Heart left ventricle (tissue), 16 donors: ENCODE measurements at regions not wholly inside any gene's neighbourhood (a gene's known extent, or its start where the extent isn't known, plus 50 kb on each side); places are given as distances from the start of the nearest gene placed in this dataset.

Experiments
- ATAC-seq, 4 donors: fragments of 200-7000 bp; cut with Tn5 transposase; one replicate each; pipeline ENCODE4 v1.9.1; 2020 to 2022; ENCODE audit warnings: moderate library complexity in 4 of 4, mild to moderate bottlenecking in 3 of 4, moderate number of reproducible peaks in 1 of 4
- DNase-seq, 5 donors: peaks; one replicate each; pipeline ENCODE4 v3.0.0-alpha.2; 2020
- H3K27ac ChIP-seq, 12 donors: fragments of 200-600 bp; sonication (generic) in 4 of 12; one replicate each; pipeline versions ENCODE4 v1.5.0 to v1.8.0; 2016 to 2022; ENCODE audit warnings: mild to moderate bottlenecking in 2 of 12
- H3K27me3 ChIP-seq, 9 donors: fragments of 200-600 bp; sonication (generic) in 2 of 9; one replicate each; pipeline versions ENCODE4 v1.5.1 to v1.8.0; 2016 to 2022; ENCODE audit warnings: mild to moderate bottlenecking in 3 of 9
- H3K36me3 ChIP-seq, 9 donors: fragments of 200-600 bp; sonication (generic) in 2 of 9; one replicate each; pipeline versions ENCODE4 v1.5.0 to v1.8.0; 2018 to 2022; ENCODE audit warnings: mild to moderate bottlenecking in 2 of 9
- H3K4me1 ChIP-seq, 12 donors: fragments of 200-600 bp; sonication (generic) in 4 of 12; one replicate each; pipeline versions ENCODE4 v1.5.0 to v1.8.0; 2016 to 2022; ENCODE audit warnings: mild to moderate bottlenecking in 3 of 12
- H3K4me3 ChIP-seq, 12 donors: fragments of 200-600 bp; sonication (generic) in 4 of 12; one replicate each; pipeline versions ENCODE4 v1.5.0 to v1.8.0; 2017 to 2022; ENCODE audit warnings: mild to moderate bottlenecking in 9 of 12, moderate library complexity in 4 of 12
- H3K9me3 ChIP-seq, 12 donors: fragments of 200-600 bp; sonication (generic) in 4 of 12; one replicate each; pipeline versions ENCODE4 v1.5.0 to v1.8.0; 2016 to 2022; ENCODE audit warnings: mild to moderate bottlenecking in 1 of 12
- POLR2A ChIP-seq, 2 donors: fragments of 450-650 bp; IDR thresholded peaks; one replicate each; pipeline ENCODE4 v1.6.1; 2017; ENCODE audit warnings: antibody characterized with exemption in 2 of 2, mild to moderate bottlenecking in 2 of 2, moderate library complexity in 2 of 2
- WGBS, 4 donors: extraction: QIAGEN DNeasy Blood & Tissue Kit in 2 of 4; methylation state at CpG; one replicate each; pipeline versions ENCODE4 v1.1.5 to v1.1.7; 2013 to 2018; 5-methylcytosine and 5-hydroxymethylcytosine counted together
- intact Hi-C, 10 donors: fragments of 100-400 bp; cut with DNase I; formaldehyde crosslinking; loops; one replicate each; pipeline versions ENCODE4 v1.11.1 to v1.14.2; 2022
- TF ChIP-seq, protein P1 (sequence below), 12 donors: fragments of 200-600 bp; sonication (generic) in 4 of 12; IDR thresholded peaks; one replicate each; pipeline versions ENCODE4 v1.5.0 to v1.8.0; 2018 to 2022; ENCODE audit warnings: antibody characterized with exemption in 12 of 12, mild to moderate bottlenecking in 5 of 12
- donor health status: ischemic (EF 13 %, LVEDD 7.1; RV severe dilation, severe dysfunction).
- donor health status: healthy with polysubstance abuse.
- donor health status: DM: no; HTN: yes; CAD: no.
- donor health status: DM: no; HTN: no; CAD: no.
- donor health status: ischemic (EF 25% LVEDD 6.9; RV normal size, moderate dysfunction).
- donor health status: ischemic (EF 25% LVEDD 5.7; RV mildly dilated, moderate dysfunction).
- donor health status: healthy.
- donor health status: DM: yes; HTN: yes; CAD: no.
- donor health status: ischemic (EF 35%, LVEDD 5.7; RV mildly dilated, moderate dysfunction).
- donor health status: nonischemic (EF 11% LVEDD 7.7; RV severe dilation, severe dysfunction).
- donor health status: DM: yes; HTN: yes; CAD: no.
- donor health status: PGD.
- donor health status: ischemic (EF 29% LVEDD 5.4; RV normal size, mild dysfunction).
- donor health status: nonischemic (EF 23%, LVEDD 6.1; RV moderate dilation, normal function).

GRCh38 chr5:62931153-62931950 lies 352.7 kb downstream of the LRRC70 start:
- H3K27me3 ChIP-seq: no peaks in the 10 kb centered on the region
- WGBS, 4 donors: 56 to 68% (median 60%) methylated on average over 3 of the region's 3 CpGs
- H3K4me1 ChIP-seq: no peaks in the 10 kb centered on the region
- intact Hi-C loops: no loop called here
- ATAC-seq (no peak), DNase-seq (no peak)
- no peak overlapping the region for H3K27ac ChIP-seq
- H3K4me3 ChIP-seq: no peak overlapping the region
- no peaks in the 10 kb centered on the region for H3K36me3 ChIP-seq
- H3K9me3 ChIP-seq: no peaks in the 10 kb centered on the region
- TF ChIP-seq, protein P1, sequence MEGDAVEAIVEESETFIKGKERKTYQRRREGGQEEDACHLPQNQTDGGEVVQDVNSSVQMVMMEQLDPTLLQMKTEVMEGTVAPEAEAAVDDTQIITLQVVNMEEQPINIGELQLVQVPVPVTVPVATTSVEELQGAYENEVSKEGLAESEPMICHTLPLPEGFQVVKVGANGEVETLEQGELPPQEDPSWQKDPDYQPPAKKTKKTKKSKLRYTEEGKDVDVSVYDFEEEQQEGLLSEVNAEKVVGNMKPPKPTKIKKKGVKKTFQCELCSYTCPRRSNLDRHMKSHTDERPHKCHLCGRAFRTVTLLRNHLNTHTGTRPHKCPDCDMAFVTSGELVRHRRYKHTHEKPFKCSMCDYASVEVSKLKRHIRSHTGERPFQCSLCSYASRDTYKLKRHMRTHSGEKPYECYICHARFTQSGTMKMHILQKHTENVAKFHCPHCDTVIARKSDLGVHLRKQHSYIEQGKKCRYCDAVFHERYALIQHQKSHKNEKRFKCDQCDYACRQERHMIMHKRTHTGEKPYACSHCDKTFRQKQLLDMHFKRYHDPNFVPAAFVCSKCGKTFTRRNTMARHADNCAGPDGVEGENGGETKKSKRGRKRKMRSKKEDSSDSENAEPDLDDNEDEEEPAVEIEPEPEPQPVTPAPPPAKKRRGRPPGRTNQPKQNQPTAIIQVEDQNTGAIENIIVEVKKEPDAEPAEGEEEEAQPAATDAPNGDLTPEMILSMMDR (IDR thresholded peaks at IDR 0.05): no peak
- TF ChIP-seq POLR2A (IDR thresholded peaks at IDR 0.05): no peak

DNA sequence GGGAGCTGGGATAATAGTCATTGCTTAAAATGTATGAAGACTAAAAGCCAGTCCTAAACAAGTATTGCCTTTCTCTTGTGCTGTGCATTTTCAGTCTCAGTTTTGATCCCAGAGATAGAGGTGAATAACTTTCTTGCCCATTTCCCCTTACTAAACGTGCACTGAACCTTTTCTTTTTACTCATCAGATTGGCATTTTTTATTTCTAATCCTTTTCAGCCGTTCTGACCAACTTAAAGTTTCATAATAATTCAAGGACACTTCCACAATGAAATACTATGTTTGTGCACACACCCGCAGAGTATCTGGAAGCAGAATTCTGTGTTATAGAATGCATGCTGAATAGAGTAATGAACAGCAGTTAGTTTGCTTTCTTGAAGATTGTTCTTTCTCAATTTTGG lies 343.6 kb downstream of the LRRC70 start:
- Histone ChIP-seq H3K36me3 (no peaks in the 10 kb centered on the region), H3K27ac (no peak overlapping the region), H3K27me3 (no peaks in the 10 kb centered on the region), H3K4me1 (no peaks in the 10 kb centered on the region), H3K9me3 (no peaks in the 10 kb centered on the region), H3K4me3 (no peak overlapping the region)
- no peak for TF ChIP-seq POLR2A (IDR thresholded peaks at IDR 0.05)
- TF ChIP-seq, protein P1 (IDR thresholded peaks at IDR 0.05): no peak
- 72 to 77% (median 75%) methylated on average over 3 of the region's 3 CpGs for WGBS, 4 donors
- ATAC-seq (no peak), DNase-seq (no peak)
- intact Hi-C loops: no loop called here

GRCh38 chr5:62920856-62921255 lies 342.2 kb downstream of the LRRC70 start:
- intact Hi-C loops: no loop called here
- Histone ChIP-seq H3K4me1 (no peaks in the 10 kb centered on the region), H3K27ac (no peak overlapping the region), H3K36me3 (no peaks in the 10 kb centered on the region), H3K27me3 (no peaks in the 10 kb centered on the region), H3K4me3 (no peak overlapping the region), H3K9me3 (no peaks in the 10 kb centered on the region)
- WGBS, 4 donors: 62 to 83% (median 77%) methylated on average over 1 of the region's 1 CpG
- ATAC-seq (no peak), DNase-seq (no peak)
- no peak for TF ChIP-seq POLR2A (IDR thresholded peaks at IDR 0.05)
- TF ChIP-seq, protein P1 (IDR thresholded peaks at IDR 0.05): no peak

GRCh38 chr5:62909326-62909725 lies 330.7 kb downstream of the LRRC70 start:
- H3K27ac ChIP-seq: no peak overlapping the region
- WGBS, 4 donors: 62 to 82% (median 74%) methylated on average over 1 of the region's 1 CpG

More at GRCh38 chr5:62909326-62909725, 330.7 kb downstream of the LRRC70 start:
- Histone ChIP-seq H3K4me3 (no peak overlapping the region), H3K4me1 (no peaks in the 10 kb centered on the region), H3K27me3 (no peaks in the 10 kb centered on the region), H3K36me3 (no peaks in the 10 kb centered on the region), H3K9me3 (peaks cover 0 to 9% (median 0%) of the 10 kb centered on the region in 12 donors)
- intact Hi-C loops: no loop called here
- TF ChIP-seq, protein P1 (IDR thresholded peaks at IDR 0.05): no peak
- TF ChIP-seq POLR2A (IDR thresholded peaks at IDR 0.05): no peak
- DNase-seq: no peak
- no peak for ATAC-seq
